Common myeloid progenitor, CD34-positive (primary cell): ENCODE measurements at regions not wholly inside any gene's neighbourhood (a gene's known extent, or its start where the extent isn't known, plus 50 kb on each side); places are given as distances from the start of the nearest gene placed in this dataset.

Source experiments
- CTCF ChIA-PET: fragments of 350-600 bp; sonication (Branson Sonifier 250); formaldehyde crosslinking; loops from one replicate; lab custom pipeline; 2021; ENCODE audit warnings: antibody characterized with exemption; lab: Charles Lee
- POLR2A ChIA-PET: fragments of 350-600 bp; sonication (Branson Sonifier 250); formaldehyde crosslinking; loops from one replicate; lab custom pipeline; 2021; ENCODE audit warnings: antibody characterized with exemption; lab: Charles Lee
- DNase-seq, 3 donors: peaks; one replicate each; pipeline versions ENCODE4 v3.0.0 to v3.0.0-alpha.2; 2013
- H3K27ac ChIP-seq, 2 experiments: 1 replicate in 1 of 2; 2 replicates in 1 of 2; pipeline ENCODE4 v1.7.0; 2013; ENCODE audit warnings: inconsistent platforms in 2 of 2, low read length in 2 of 2, mild to moderate bottlenecking in 2 of 2, low read depth in 1 of 2, moderate library complexity in 1 of 2; ENCODE audit not compliant: severe bottlenecking in 2 of 2, insufficient read depth in 1 of 2, poor library complexity in 1 of 2
- H3K27me3 ChIP-seq, 5 experiments: replicated peaks in 2 of 5; 1 replicate in 3 of 5; 2 replicates in 2 of 5; pipeline versions ENCODE4 v1.6.1 to v1.7.0; 2013; ENCODE audit warnings: low read length in 4 of 5, mild to moderate bottlenecking in 2 of 5, moderate library complexity in 2 of 5, inconsistent platforms in 1 of 5; ENCODE audit not compliant: insufficient read depth in 5 of 5, control insufficient read depth in 4 of 5
- H3K36me3 ChIP-seq, 4 experiments: 1 replicate in 2 of 4; 2 replicates in 2 of 4; pipeline versions ENCODE4 v1.6.1 to v1.7.0; 2013; ENCODE audit warnings: low read length in 3 of 4, control low read depth in 1 of 4, mild to moderate bottlenecking in 1 of 4; ENCODE audit not compliant: control insufficient read depth in 4 of 4, insufficient read depth in 4 of 4
- H3K4me1 ChIP-seq, 4 experiments: 1 replicate in 3 of 4; 2 replicates in 1 of 4; pipeline versions ENCODE4 v1.6.1 to v1.7.1; 2013; ENCODE audit warnings: low read length in 3 of 4, mild to moderate bottlenecking in 3 of 4, control low read depth in 1 of 4, inconsistent platforms in 1 of 4, moderate library complexity in 1 of 4; ENCODE audit not compliant: control insufficient read depth in 4 of 4, insufficient read depth in 4 of 4; ENCODE audit errors: control extremely low read depth in 1 of 4
- H3K4me3 ChIP-seq, 7 experiments: 1 replicate in 4 of 7; 2 replicates in 3 of 7; pipeline versions ENCODE4 v1.5.1 to v1.7.0; 2013; ENCODE audit warnings: mild to moderate bottlenecking in 7 of 7, low read length in 6 of 7, moderate library complexity in 6 of 7, inconsistent platforms in 2 of 7, low read depth in 2 of 7, control low read depth in 1 of 7; ENCODE audit not compliant: insufficient read depth in 4 of 7, control insufficient read depth in 1 of 7; ENCODE audit errors: extremely low read depth in 1 of 7
- H3K9me3 ChIP-seq, 5 experiments: 1 replicate in 4 of 5; 2 replicates in 1 of 5; pipeline versions ENCODE4 v1.6.1 to v1.7.1; 2013; ENCODE audit warnings: low read length in 4 of 5, mild to moderate bottlenecking in 2 of 5, inconsistent platforms in 1 of 5, low read depth in 1 of 5, moderate library complexity in 1 of 5; ENCODE audit not compliant: control insufficient read depth in 4 of 5, insufficient read depth in 2 of 5; ENCODE audit errors: control extremely low read depth in 1 of 5
- WGBS: methylation state at CpG from one replicate; pipeline ENCODE4 v1.1.5; 2013; ENCODE audit not compliant: insufficient coverage; 5-methylcytosine and 5-hydroxymethylcytosine counted together

- H3K36me3 ChIP-seq = no peaks in the 10 kb centered on the region
- peaks cover 0 to 2% (median 0%) of the 10 kb centered on the region in 4 experiments for H3K4me1 ChIP-seq
- 20% methylated on average over 2 of the region's 5 CpGs for WGBS
- ChIA-PET POLR2A (no interaction called here), CTCF (no interaction called here)
- H3K27ac ChIP-seq = no peak overlapping the region
- DNase-seq = peak; percentile 28 to 61 (median 57)
- H3K27me3 ChIP-seq = no peaks in the 10 kb centered on the region
- H3K4me3 ChIP-seq = peak overlapping the region in 2 of 7 experiments; percentile 22 to 27
- H3K9me3 ChIP-seq = peaks cover 3 to 14% (median 4%) of the 10 kb centered on the region in 5 experiments
Measured at GRCh38 chr2:57549642-57550102, 496.9 kb upstream of the VRK2 start.

GRCh38 chr2:57550912-57551311 is 495.7 kb upstream of the VRK2 start:
- H3K27ac ChIP-seq = no peak overlapping the region
- peaks cover 0 to 2% (median 0%) of the 10 kb centered on the region in 4 experiments for H3K4me1 ChIP-seq
- WGBS = 67% methylated on average over 1 of the region's 2 CpGs
- no peaks in the 10 kb centered on the region for H3K36me3 ChIP-seq
- POLR2A ChIA-PET = no interaction called here
- no peak for DNase-seq
- CTCF ChIA-PET = no interaction called here
- no peak overlapping the region for H3K4me3 ChIP-seq
- peaks cover 3 to 14% (median 4%) of the 10 kb centered on the region in 5 experiments for H3K9me3 ChIP-seq
- H3K27me3 ChIP-seq = no peaks in the 10 kb centered on the region

GRCh38 chr2:57552885-57553284 is 493.7 kb upstream of the VRK2 start:
- Histone ChIP-seq H3K4me3 (no peak overlapping the region), H3K4me1 (peaks cover 0 to 2% (median 0%) of the 10 kb centered on the region in 4 experiments), H3K9me3 (peaks cover 3 to 14% (median 4%) of the 10 kb centered on the region in 5 experiments), H3K36me3 (no peaks in the 10 kb centered on the region), H3K27me3 (no peaks in the 10 kb centered on the region), H3K27ac (no peak overlapping the region)
- ChIA-PET CTCF (interaction anchor here (1.0 to 1.5 kb wide), 3 partner anchors 10 to 15 kb away, joined by 3 to 6 read pairs (median 4); no protein-coding TSS in a partner anchor), POLR2A (no interaction called here)
- WGBS = 100% methylated on average over 2 of the region's 3 CpGs
- DNase-seq = no peak

- Histone ChIP-seq H3K27me3 (no peaks in the 10 kb centered on the region), H3K4me1 (peaks cover 0 to 2% (median 0%) of the 10 kb centered on the region in 4 experiments), H3K4me3 (no peak overlapping the region), H3K9me3 (peaks cover 3 to 14% (median 4%) of the 10 kb centered on the region in 5 experiments), H3K27ac (no peak overlapping the region), H3K36me3 (no peaks in the 10 kb centered on the region)
- CTCF ChIA-PET = interaction anchor here (1.5 kb wide), 1 partner anchor 8 kb away, joined by 6 read pairs; no protein-coding TSS in a partner anchor
- POLR2A ChIA-PET = no interaction called here
- DNase-seq = no peak
Measured at GRCh38 chr2:57554348-57554747, 492.3 kb upstream of the VRK2 start.

GRCh38 chr2:57558312-57558711 is 488.3 kb upstream of the VRK2 start:
- Histone ChIP-seq H3K4me1 (no peaks in the 10 kb centered on the region), H3K4me3 (no peak overlapping the region), H3K27me3 (no peaks in the 10 kb centered on the region), H3K27ac (no peak overlapping the region), H3K9me3 (no peaks in the 10 kb centered on the region), H3K36me3 (no peaks in the 10 kb centered on the region)
- ChIA-PET CTCF (no interaction called here), POLR2A (no interaction called here)
- WGBS = 90% methylated on average over 2 of the region's 5 CpGs
- DNase-seq = no peak

DNA sequence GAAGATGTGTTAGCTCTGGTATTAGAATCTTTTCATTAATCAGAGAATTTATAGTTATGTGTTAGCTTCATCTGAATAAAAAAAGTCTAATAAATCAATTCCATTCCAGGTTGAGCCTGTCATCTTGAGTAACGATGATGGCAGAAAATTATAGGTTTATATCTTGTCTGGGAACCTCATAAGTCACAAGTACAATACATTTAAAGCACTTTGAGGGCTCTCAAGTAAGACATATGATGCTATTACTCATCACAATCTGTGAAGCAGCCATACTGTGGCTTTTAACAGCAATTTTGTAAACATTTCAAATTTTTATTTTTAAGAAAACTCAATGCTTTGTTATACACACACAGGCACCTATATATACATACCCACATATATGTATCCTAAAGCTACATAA is 484.1 kb upstream of the VRK2 start:
- no peaks in the 10 kb centered on the region for H3K9me3 ChIP-seq
- no peak overlapping the region for H3K4me3 ChIP-seq
- no CpG with 5 or more reads among the region's 1 CpG for WGBS
- no peaks in the 10 kb centered on the region for H3K4me1 ChIP-seq
- ChIA-PET CTCF (interaction anchor here (1.5 kb wide), 1 partner anchor 9 kb away, joined by 6 read pairs; no protein-coding TSS in a partner anchor), POLR2A (no interaction called here)
- no peaks in the 10 kb centered on the region for H3K36me3 ChIP-seq
- H3K27ac ChIP-seq = no peak overlapping the region
- DNase-seq = no peak
- no peaks in the 10 kb centered on the region for H3K27me3 ChIP-seq

DNA sequence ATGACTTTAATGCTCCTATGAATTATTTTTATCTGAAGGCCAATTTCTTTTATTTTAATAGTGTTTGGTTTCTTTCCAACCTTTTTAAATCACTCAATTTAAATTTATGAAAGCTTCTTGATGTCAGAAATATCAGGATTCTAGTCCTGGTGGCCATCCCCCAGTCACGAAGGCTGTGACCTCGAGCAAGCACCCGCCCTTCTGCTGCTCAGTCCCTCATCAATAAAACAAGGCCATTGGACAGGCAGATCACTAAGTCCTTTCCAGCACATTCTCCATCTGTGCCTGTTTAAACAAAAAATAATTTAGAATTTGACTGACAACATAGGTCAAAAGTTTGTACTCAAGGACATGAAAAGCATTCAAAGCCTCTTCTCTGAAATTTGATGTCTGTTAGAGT is 483.6 kb upstream of the VRK2 start:
- CTCF ChIA-PET = interaction anchor here (1.5 kb wide), 1 partner anchor 10 kb away, joined by 6 read pairs; no protein-coding TSS in a partner anchor

More for the DNA sequence above, 483.6 kb upstream of the VRK2 start:
- Histone ChIP-seq H3K9me3 (no peaks in the 10 kb centered on the region), H3K36me3 (no peaks in the 10 kb centered on the region), H3K4me1 (no peaks in the 10 kb centered on the region), H3K27ac (no peak overlapping the region), H3K4me3 (no peak overlapping the region), H3K27me3 (no peaks in the 10 kb centered on the region)
- no peak for DNase-seq
- POLR2A ChIA-PET = no interaction called here
- WGBS = 100% methylated on average over 3 of the region's 3 CpGs
